CD4-positive, CD25-positive, alpha-beta regulatory T cell (primary cell): ENCODE measurements at regions not wholly inside any gene's neighbourhood (a gene's known extent, or its start where the extent isn't known, plus 50 kb on each side); places are given as distances from the start of the nearest gene placed in this dataset.
"Not testable (repeated sequence)": the region's sequence is repeated elsewhere in the genome, so short reads cannot be mapped to it uniquely, and the experiment has no call there.

Experiments used
- ATAC-seq, 2 donors: fragments of 150-1000 bp; cut with Tn5 transposase; one replicate each; pipeline ENCODE4 v1.10.0; 2021; ENCODE audit warnings: low read depth in 2 of 2, moderate number of reproducible peaks in 2 of 2, moderate library complexity in 1 of 2
- DNase-seq, 3 donors: peaks; one replicate each; pipeline versions ENCODE4 v3.0.0 to v3.0.0-alpha.2; 2012 to 2022; ENCODE audit warnings: mixed read lengths in 1 of 3
- H3K27ac ChIP-seq: one replicate; pipeline ENCODE4 v1.7.0; 2013; ENCODE audit warnings: mild to moderate bottlenecking, low read length; ENCODE audit not compliant: insufficient read depth, poor library complexity, severe bottlenecking
- H3K27me3 ChIP-seq: one replicate; pipeline ENCODE4 v1.7.0; 2013; ENCODE audit warnings: low read length; ENCODE audit not compliant: control insufficient read depth, insufficient read depth
- H3K36me3 ChIP-seq: one replicate; pipeline ENCODE4 v1.7.0; 2013; ENCODE audit warnings: mild to moderate bottlenecking, low read length, moderate library complexity; ENCODE audit not compliant: control insufficient read depth, insufficient read depth
- H3K4me1 ChIP-seq: 2 replicates; pipeline ENCODE4 v1.7.0; 2013; ENCODE audit warnings: mild to moderate bottlenecking, low read length; ENCODE audit not compliant: insufficient read depth, control insufficient read depth, poor library complexity, severe bottlenecking
- H3K4me3 ChIP-seq: one replicate; pipeline ENCODE4 v1.7.0; 2013; ENCODE audit warnings: low read depth, mild to moderate bottlenecking, low read length, moderate library complexity
- H3K9me3 ChIP-seq, 2 experiments: 1 replicate in 1 of 2; 2 replicates in 1 of 2; pipeline ENCODE4 v1.7.0; 2013; ENCODE audit warnings: low read length in 2 of 2, mild to moderate bottlenecking in 1 of 2, moderate library complexity in 1 of 2; ENCODE audit not compliant: control insufficient read depth in 2 of 2
- H3K27ac Mint-ChIP-seq, 3 donors: one replicate each; pipeline ENCODE4 v1.8.0; 2020 to 2022; ENCODE audit warnings: mild to moderate bottlenecking in 3 of 3, mixed read lengths in 3 of 3, moderate library complexity in 2 of 3
- H3K27me3 Mint-ChIP-seq: one replicate; pipeline ENCODE4 v1.8.0; 2022; ENCODE audit warnings: mild to moderate bottlenecking, mixed read lengths
- H3K36me3 Mint-ChIP-seq: one replicate; pipeline ENCODE4 v1.8.0; 2020; ENCODE audit warnings: mixed read lengths
- H3K4me1 Mint-ChIP-seq, 4 donors: one replicate each; pipeline ENCODE4 v1.8.0; 2020 to 2022; ENCODE audit warnings: mixed read lengths in 4 of 4, mild to moderate bottlenecking in 1 of 4
- H3K4me3 Mint-ChIP-seq, 4 donors: one replicate each; pipeline ENCODE4 v1.8.0; 2020 to 2022; ENCODE audit warnings: mild to moderate bottlenecking in 4 of 4, mixed read lengths in 4 of 4, moderate library complexity in 3 of 4
- H3K9me3 Mint-ChIP-seq, 7 donors: one replicate each; pipeline ENCODE4 v1.8.0; 2020 to 2022; ENCODE audit warnings: mixed read lengths in 7 of 7, mild to moderate bottlenecking in 3 of 7, moderate library complexity in 2 of 7

DNA sequence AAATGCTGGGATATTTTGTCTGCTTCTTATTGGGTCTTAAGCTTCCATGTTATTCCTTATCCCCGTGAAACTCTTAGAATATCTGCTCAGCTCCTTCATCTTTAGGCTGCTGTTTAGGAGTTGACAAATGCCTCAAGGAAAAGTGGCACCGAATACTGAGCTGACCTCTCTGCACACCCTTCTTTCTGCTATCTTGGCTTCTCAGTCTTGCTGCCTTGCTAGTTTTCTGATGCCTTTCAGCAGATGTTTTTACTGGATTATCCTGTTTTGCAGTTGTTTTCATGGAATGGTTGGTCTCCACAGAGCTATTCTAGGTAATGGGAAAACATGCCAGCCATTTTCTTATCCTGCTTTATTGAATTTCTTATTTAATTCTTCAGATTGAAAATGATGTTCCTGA lies 86.3 kb downstream of the GYPE start:
- no peaks in the 10 kb centered on the region for H3K27me3 ChIP-seq
- Mint-ChIP-seq H3K4me1 (no peaks in the 10 kb centered on the region), H3K9me3 (peaks cover 0 to 3% (median 0%) of the 10 kb centered on the region in 7 donors), H3K27ac (no peak overlapping the region), H3K27me3 (no peaks in the 10 kb centered on the region), H3K4me3 (no peak overlapping the region), H3K36me3 (no peaks in the 10 kb centered on the region)
- no peaks in the 10 kb centered on the region for H3K9me3 ChIP-seq
- no peaks in the 10 kb centered on the region for H3K36me3 ChIP-seq
- no peak overlapping the region for H3K4me3 ChIP-seq
- H3K27ac ChIP-seq, result no peak overlapping the region
- ATAC-seq (no peak), DNase-seq (no peak)
- no peaks in the 10 kb centered on the region for H3K4me1 ChIP-seq

DNA sequence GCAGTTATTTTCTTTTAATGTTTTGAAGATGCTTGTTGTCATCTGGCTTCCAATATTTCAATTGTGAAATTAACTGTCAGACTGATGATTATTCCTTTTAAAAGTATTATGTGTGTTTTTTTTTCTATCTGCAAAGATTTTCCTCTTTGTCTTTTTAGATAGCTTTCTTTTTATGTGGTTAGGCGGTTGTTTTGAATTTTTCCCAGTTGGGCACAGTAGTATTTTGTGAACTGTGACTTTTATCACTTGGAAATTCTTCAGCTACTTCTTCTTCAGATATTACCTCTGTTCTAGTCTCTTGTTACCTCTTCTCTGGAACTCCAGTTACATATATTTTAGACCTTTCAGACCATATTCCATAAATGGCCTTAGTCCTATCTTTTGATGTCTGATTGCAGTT lies 87.5 kb downstream of the GYPE start:
- not testable (repeated sequence) for H3K27ac Mint-ChIP-seq, H3K27me3 ChIP-seq, H3K36me3 ChIP-seq, H3K27ac ChIP-seq, H3K9me3 ChIP-seq, H3K4me1 Mint-ChIP-seq, H3K4me3 ChIP-seq, H3K9me3 Mint-ChIP-seq, DNase-seq, H3K27me3 Mint-ChIP-seq, H3K4me1 ChIP-seq, H3K4me3 Mint-ChIP-seq, H3K36me3 Mint-ChIP-seq, ATAC-seq

DNA sequence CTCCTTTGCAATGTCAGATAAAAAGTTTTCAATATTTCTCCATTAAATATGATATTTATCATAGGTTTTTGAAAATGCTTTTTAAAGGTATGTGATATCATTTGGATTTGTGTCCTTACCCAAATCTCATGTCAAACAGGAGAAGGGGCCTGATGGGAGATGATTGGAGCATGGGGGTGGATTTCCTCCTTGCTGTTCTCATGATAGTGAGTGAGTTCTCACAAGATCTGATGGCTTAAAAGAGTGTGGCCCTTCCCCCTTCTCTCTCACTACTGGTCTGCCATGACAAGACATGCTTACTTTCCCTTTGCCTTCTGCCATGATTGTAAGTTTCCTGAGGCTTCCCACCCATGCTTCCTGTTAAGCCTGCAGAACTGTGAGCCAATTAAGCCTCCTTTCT lies 90.0 kb downstream of the GYPE start:
- not testable (repeated sequence) for H3K27ac Mint-ChIP-seq, DNase-seq, H3K36me3 ChIP-seq, H3K4me3 Mint-ChIP-seq, H3K27ac ChIP-seq, H3K4me3 ChIP-seq, H3K27me3 ChIP-seq, ATAC-seq, H3K36me3 Mint-ChIP-seq, H3K27me3 Mint-ChIP-seq, H3K4me1 ChIP-seq, H3K9me3 ChIP-seq, H3K4me1 Mint-ChIP-seq, H3K9me3 Mint-ChIP-seq

DNA sequence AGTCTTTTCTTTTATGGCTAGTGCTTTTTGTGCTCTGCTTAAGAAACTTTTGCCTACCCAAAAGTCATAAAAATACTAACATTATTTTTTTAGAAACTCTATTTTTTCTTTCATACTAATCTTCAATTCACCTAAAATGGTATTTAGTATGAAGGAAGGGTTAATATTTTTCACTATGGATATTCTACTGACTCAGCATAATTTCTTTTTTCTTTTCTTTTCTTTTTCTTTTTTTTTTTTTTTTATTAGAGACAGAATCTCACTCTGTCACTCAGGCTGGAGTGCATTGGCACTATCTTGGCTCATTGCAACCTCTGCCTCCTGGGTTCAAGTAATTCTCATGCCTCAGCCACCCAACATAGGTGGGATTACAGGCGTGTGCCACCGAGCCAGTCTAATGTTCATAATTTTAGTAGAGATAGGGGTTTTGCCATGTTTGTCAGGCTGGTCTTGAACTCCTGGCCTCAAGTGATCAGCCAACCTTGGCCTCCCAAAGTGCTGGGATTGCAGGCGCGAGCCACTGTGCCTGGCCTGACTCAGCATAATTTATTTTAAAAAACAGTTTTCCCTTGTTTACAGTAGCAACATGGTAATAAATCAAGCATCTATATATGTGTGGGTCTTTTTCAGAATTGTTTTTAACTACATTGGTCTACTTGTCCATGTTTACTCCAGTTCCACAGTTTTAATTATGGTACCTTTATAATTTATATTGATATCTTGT lies 91.8 kb downstream of the GYPE start:
- H3K9me3 Mint-ChIP-seq, H3K4me3 Mint-ChIP-seq, H3K36me3 Mint-ChIP-seq, H3K4me3 ChIP-seq, H3K27me3 Mint-ChIP-seq, H3K27ac Mint-ChIP-seq, H3K4me1 Mint-ChIP-seq, H3K9me3 ChIP-seq, H3K4me1 ChIP-seq, H3K27me3 ChIP-seq, ATAC-seq, H3K36me3 ChIP-seq, H3K27ac ChIP-seq, DNase-seq: not testable (repeated sequence)

DNA sequence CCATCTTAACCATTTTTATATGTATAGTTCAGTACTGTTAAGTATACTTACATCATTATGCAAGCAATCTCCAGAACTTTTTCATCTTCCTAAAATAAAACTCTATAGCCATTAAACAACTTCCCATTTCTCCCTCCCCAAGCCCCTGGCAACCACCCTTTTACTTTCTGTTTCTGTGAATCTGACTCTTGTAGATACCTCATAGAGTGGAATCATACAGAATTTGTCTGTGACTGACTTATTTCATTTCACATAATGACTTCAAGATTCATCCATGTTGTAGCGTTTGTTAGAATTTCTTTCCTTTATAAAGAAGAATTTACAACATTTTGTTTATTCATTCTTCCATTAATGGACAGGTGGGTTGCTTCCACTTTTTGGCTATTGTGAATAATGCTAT lies 91.2 kb upstream of the FREM3 start:
- DNase-seq, H3K27me3 ChIP-seq, H3K4me1 ChIP-seq, H3K36me3 ChIP-seq, H3K9me3 Mint-ChIP-seq, H3K27ac Mint-ChIP-seq, H3K27ac ChIP-seq, H3K4me3 ChIP-seq, H3K4me3 Mint-ChIP-seq, H3K9me3 ChIP-seq, H3K4me1 Mint-ChIP-seq, H3K36me3 Mint-ChIP-seq, ATAC-seq, H3K27me3 Mint-ChIP-seq: not testable (repeated sequence)

DNA sequence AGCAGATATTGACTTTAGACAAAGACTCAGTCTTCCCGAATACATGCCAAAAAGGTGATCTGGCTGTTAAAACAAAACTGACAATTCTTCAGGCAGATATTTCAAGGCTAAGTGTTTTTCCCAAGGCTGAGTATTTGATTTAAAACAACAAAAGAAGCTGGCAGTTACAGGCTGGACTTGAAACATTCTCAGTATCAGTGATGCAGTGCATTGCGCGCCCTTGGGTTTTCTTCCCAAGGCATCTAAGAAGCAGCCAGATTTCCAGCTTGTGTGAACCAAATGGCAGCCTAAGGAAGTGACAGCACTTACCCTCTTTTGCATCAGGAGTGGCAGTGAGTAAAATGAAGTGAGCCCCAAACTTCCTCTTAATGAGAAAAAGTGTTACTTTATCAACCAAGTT lies 90.0 kb upstream of the FREM3 start:
- not testable (repeated sequence) for H3K4me3 ChIP-seq, H3K4me1 Mint-ChIP-seq, H3K27me3 ChIP-seq, H3K27ac ChIP-seq, ATAC-seq, H3K9me3 Mint-ChIP-seq, H3K4me1 ChIP-seq, H3K4me3 Mint-ChIP-seq, H3K36me3 ChIP-seq, DNase-seq, H3K36me3 Mint-ChIP-seq, H3K27ac Mint-ChIP-seq, H3K27me3 Mint-ChIP-seq, H3K9me3 ChIP-seq

DNA sequence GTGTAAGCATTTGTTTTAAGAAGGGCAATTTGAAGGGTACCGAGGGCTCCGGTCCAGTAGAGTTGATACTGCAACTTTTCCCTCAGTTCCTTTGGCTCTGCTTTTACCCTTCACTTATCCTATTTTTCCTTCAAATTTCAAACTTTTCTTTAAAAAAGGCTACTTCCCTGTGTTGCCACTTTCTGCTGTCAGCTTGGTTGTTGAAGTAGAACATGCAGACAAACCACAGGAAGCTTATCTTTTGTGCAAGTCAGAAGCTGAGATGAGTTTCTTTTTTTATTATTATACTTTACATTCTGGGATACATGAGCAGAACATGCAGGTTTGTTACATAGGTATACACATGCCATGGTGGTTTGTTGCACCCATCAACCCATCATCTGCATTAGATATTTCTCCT lies 89.1 kb upstream of the FREM3 start:
- not testable (repeated sequence) for H3K4me1 ChIP-seq, H3K27ac ChIP-seq, H3K36me3 Mint-ChIP-seq, H3K27ac Mint-ChIP-seq, H3K4me1 Mint-ChIP-seq, H3K27me3 ChIP-seq, ATAC-seq, H3K36me3 ChIP-seq, H3K4me3 ChIP-seq, H3K9me3 Mint-ChIP-seq, H3K9me3 ChIP-seq, H3K27me3 Mint-ChIP-seq, DNase-seq, H3K4me3 Mint-ChIP-seq

DNA sequence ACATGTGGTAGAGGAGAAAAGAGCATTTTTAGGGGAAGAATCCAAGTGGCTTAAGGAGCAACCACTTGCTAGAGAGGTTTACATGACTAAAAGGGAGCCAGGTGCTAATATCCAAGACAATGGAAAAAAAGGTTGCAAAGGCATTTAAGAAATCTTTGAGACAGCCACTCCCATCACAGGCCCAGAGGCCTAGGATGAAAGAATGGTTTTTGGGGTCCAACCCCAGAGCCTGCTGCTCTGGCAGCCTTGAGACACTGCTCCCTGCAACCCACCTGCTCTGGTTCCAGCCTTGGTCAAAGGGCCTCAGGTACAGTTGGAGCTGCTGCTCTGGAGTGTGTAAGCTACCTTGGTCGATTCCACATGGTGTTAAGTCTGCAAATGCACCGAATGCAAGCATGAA lies 84.1 kb upstream of the FREM3 start:
- Mint-ChIP-seq H3K4me1 (no peaks in the 10 kb centered on the region), H3K4me3 (no peak overlapping the region), H3K27ac (no peak overlapping the region), H3K27me3 (no peaks in the 10 kb centered on the region), H3K9me3 (peaks cover 2 to 9% (median 4%) of the 10 kb centered on the region in 7 donors), H3K36me3 (peaks cover 4% of the 10 kb centered on the region)
- Histone ChIP-seq H3K4me1 (no peaks in the 10 kb centered on the region), H3K27me3 (no peaks in the 10 kb centered on the region), H3K36me3 (no peaks in the 10 kb centered on the region), H3K4me3 (no peak overlapping the region), H3K9me3 (peaks cover 0 to 3% of the 10 kb centered on the region in 2 experiments), H3K27ac (no peak overlapping the region)
- DNase-seq (no peak), ATAC-seq (no peak)
